ENCODE measurements at regions not wholly inside any gene's neighbourhood (a gene's known extent, or its start where the extent isn't known, plus 50 kb on each side); places are given as distances from the start of the nearest gene placed in this dataset.

GRCh38 chr5:62974623-62975022 lies 396.0 kb downstream of the LRRC70 start (continued):
- TF ChIP-seq PREB (CRISPR knock-in tag; IDR thresholded peaks at IDR 0.05; ENCODE audit: borderline replicate concordance) (no peak), ZNF532 (CRISPR knock-in tag; IDR thresholded peaks at IDR 0.05; ENCODE audit: borderline replicate concordance) (no peak), ZNF232 (CRISPR knock-in tag; IDR thresholded peaks at IDR 0.05) (no peak), CBFB (CRISPR knock-in tag; IDR thresholded peaks at IDR 0.05; ENCODE audit: low read depth) (no peak), JAZF1 (CRISPR knock-in tag; IDR thresholded peaks at IDR 0.05) (no peak), ZSCAN18 (CRISPR knock-in tag; IDR thresholded peaks at IDR 0.05) (no peak)

- TF ChIP-seq TEAD4 (CRISPR knock-in tag; IDR thresholded peaks at IDR 0.05) (no peak), NFE2L1 (CRISPR knock-in tag; IDR thresholded peaks at IDR 0.05) (no peak), ZNF423 (CRISPR knock-in tag; IDR thresholded peaks at IDR 0.05) (no peak), STAT6 (CRISPR knock-in tag; conservative IDR thresholded peaks at IDR 0.05; ENCODE audit: low read depth) (no peak), FOXJ3 (CRISPR knock-in tag; IDR thresholded peaks at IDR 0.05; ENCODE audit: borderline replicate concordance) (no peak), NR3C1 (CRISPR knock-in tag; conservative IDR thresholded peaks at IDR 0.05; ENCODE audit: low read depth) (no peak), ZBTB43 (CRISPR knock-in tag; IDR thresholded peaks at IDR 0.05) (no peak), ZNF512 (CRISPR knock-in tag; IDR thresholded peaks at IDR 0.05; ENCODE audit: borderline replicate concordance) (no peak), KAT7 (CRISPR knock-in tag; IDR thresholded peaks at IDR 0.05; ENCODE audit: borderline replicate concordance) (no peak), TCF7 (CRISPR knock-in tag; IDR thresholded peaks at IDR 0.05; ENCODE audit: low read depth) (no peak), SMAD3 (CRISPR knock-in tag; IDR thresholded peaks at IDR 0.05; ENCODE audit: borderline replicate concordance) (no peak)
- DNase-seq (ENCODE audit: low spot score) (no peak), ATAC-seq (no peak)
- ChIA-PET CTCF (no interaction called here), POLR2A (no interaction called here)
- H3K4me1 Mint-ChIP-seq = peaks cover 4% of the 10 kb centered on the region; the same call in 1 of the 2 replicates
- H3K27ac Mint-ChIP-seq = no peak overlapping the region
- peaks cover 7% of the 10 kb centered on the region for H3K27me3 Mint-ChIP-seq (ENCODE audit: low read depth)
- no peak overlapping the region for H3K4me3 Mint-ChIP-seq
- peaks cover 38% of the 10 kb centered on the region for H3K36me3 Mint-ChIP-seq
- H3K9me3 Mint-ChIP-seq = peaks cover 59% of the 10 kb centered on the region
These were observed 390.9 kb downstream of the LRRC70 start for GRCh38 chr5:62969409-62970120.
